SK-N-SH treated with all-trans-retinoic acid at 6 μM for 48 hours (cell line): ENCODE measurements at regions not wholly inside any gene's neighbourhood (a gene's known extent, or its start where the extent isn't known, plus 50 kb on each side); places are given as distances from the start of the nearest gene placed in this dataset.

Experiments used
- ATAC-seq: fragments of 200-7000 bp; cut with Tn5 transposase; 3 replicates; pipeline ENCODE4 v1.9.1; 2020; ENCODE audit warnings: mild to moderate bottlenecking, moderate library complexity
- ARNTL ChIP-seq: fragments of 450-650 bp; formaldehyde crosslinking; IDR thresholded peaks from 2 replicates; pipeline ENCODE4 v1.5.0; 2020; ENCODE audit warnings: low read depth, mild to moderate bottlenecking, moderate library complexity, borderline replicate concordance
- BACH2 ChIP-seq: fragments of 250-450 bp; sonication (Bioruptor Pico); IDR thresholded peaks from 2 replicates; pipeline ENCODE4 v1.9.0; 2021; ENCODE audit warnings: mild to moderate bottlenecking, borderline replicate concordance
- CSDC2 ChIP-seq: fragments of 250-450 bp; sonication (Bioruptor Pico); IDR thresholded peaks from 2 replicates; pipeline ENCODE4 v1.5.0; 2020; ENCODE audit warnings: mild to moderate bottlenecking, moderate library complexity
- ESRRG ChIP-seq: fragments of 250-450 bp; sonication (Bioruptor Pico); IDR thresholded peaks from 2 replicates; pipeline ENCODE4 v1.6.1; 2021; ENCODE audit warnings: mild to moderate bottlenecking
- GLIS3 ChIP-seq: fragments of 250-450 bp; sonication (Bioruptor Pico); IDR thresholded peaks from 2 replicates; pipeline ENCODE4 v1.5.0; 2020; ENCODE audit warnings: mild to moderate bottlenecking, moderate library complexity
- ISL1 ChIP-seq: fragments of 250-450 bp; sonication (Bioruptor Pico); IDR thresholded peaks from 2 replicates; pipeline ENCODE4 v2.1.2; 2022; ENCODE audit warnings: mild to moderate bottlenecking, moderate library complexity
- PPARA ChIP-seq: fragments of 250-450 bp; sonication (Bioruptor Pico); IDR thresholded peaks from 2 replicates; pipeline ENCODE4 v1.5.0; 2020; ENCODE audit warnings: mild to moderate bottlenecking, borderline replicate concordance
- RARB ChIP-seq: fragments of 250-450 bp; sonication (Bioruptor Pico); IDR thresholded peaks from 2 replicates; pipeline ENCODE4 v1.8.0; 2021; ENCODE audit warnings: mild to moderate bottlenecking, moderate library complexity
- SNAI2 ChIP-seq: fragments of 250-450 bp; sonication (Bioruptor Pico); IDR thresholded peaks from 2 replicates; pipeline ENCODE4 v1.5.0; 2020; ENCODE audit warnings: mild to moderate bottlenecking, moderate library complexity
- TOX ChIP-seq: fragments of 250-450 bp; sonication (Bioruptor Pico); IDR thresholded peaks from 2 replicates; pipeline ENCODE4 v1.8.0; 2021; ENCODE audit warnings: mild to moderate bottlenecking, moderate library complexity, borderline replicate concordance
- ZC3H10 ChIP-seq: fragments of 250-450 bp; sonication (Bioruptor Pico); IDR thresholded peaks from 2 replicates; pipeline ENCODE4 v1.5.1; 2021; ENCODE audit warnings: mild to moderate bottlenecking, moderate library complexity
- ZFP3 ChIP-seq: fragments of 250-450 bp; sonication (Bioruptor Pico); IDR thresholded peaks from 2 replicates; pipeline ENCODE4 v1.5.0; 2020; ENCODE audit warnings: mild to moderate bottlenecking, moderate library complexity
- ZNF70 ChIP-seq: fragments of 450-650 bp; formaldehyde crosslinking; IDR thresholded peaks from 2 replicates; pipeline ENCODE4 v1.5.0; 2020; ENCODE audit warnings: mild to moderate bottlenecking, moderate library complexity
- ZNF8 ChIP-seq: fragments of 450-650 bp; formaldehyde crosslinking; IDR thresholded peaks from 2 replicates; pipeline ENCODE4 v1.5.0; 2020; ENCODE audit warnings: mild to moderate bottlenecking, moderate library complexity
- TF ChIP-seq, protein P1 (sequence below): fragments of 250-450 bp; sonication (Bioruptor Pico); IDR thresholded peaks from 2 replicates; pipeline ENCODE4 v1.5.1; 2021; ENCODE audit warnings: mild to moderate bottlenecking, moderate library complexity
- TF ChIP-seq, protein P2 (sequence below): fragments of 250-450 bp; sonication (Bioruptor Pico); IDR thresholded peaks from 2 replicates; pipeline ENCODE4 v1.5.1; 2020; ENCODE audit warnings: low read depth, mild to moderate bottlenecking, moderate library complexity
- TF ChIP-seq, protein P3 (sequence below): fragments of 250-450 bp; sonication (Bioruptor Pico); IDR thresholded peaks from 2 replicates; pipeline ENCODE4 v1.8.0; 2020; ENCODE audit warnings: mild to moderate bottlenecking, moderate library complexity, borderline replicate concordance
- TF ChIP-seq, protein P4 (sequence below): fragments of 250-450 bp; sonication (Bioruptor Pico); IDR thresholded peaks from 2 replicates; pipeline ENCODE4 v1.8.0; 2021; ENCODE audit warnings: low read depth, mild to moderate bottlenecking, moderate library complexity, borderline replicate concordance
- TF ChIP-seq, protein P5 (sequence below): fragments of 250-450 bp; sonication (Bioruptor Pico); IDR thresholded peaks from 2 replicates; pipeline ENCODE4 v1.5.0; 2020; ENCODE audit warnings: mild to moderate bottlenecking, moderate library complexity

DNA sequence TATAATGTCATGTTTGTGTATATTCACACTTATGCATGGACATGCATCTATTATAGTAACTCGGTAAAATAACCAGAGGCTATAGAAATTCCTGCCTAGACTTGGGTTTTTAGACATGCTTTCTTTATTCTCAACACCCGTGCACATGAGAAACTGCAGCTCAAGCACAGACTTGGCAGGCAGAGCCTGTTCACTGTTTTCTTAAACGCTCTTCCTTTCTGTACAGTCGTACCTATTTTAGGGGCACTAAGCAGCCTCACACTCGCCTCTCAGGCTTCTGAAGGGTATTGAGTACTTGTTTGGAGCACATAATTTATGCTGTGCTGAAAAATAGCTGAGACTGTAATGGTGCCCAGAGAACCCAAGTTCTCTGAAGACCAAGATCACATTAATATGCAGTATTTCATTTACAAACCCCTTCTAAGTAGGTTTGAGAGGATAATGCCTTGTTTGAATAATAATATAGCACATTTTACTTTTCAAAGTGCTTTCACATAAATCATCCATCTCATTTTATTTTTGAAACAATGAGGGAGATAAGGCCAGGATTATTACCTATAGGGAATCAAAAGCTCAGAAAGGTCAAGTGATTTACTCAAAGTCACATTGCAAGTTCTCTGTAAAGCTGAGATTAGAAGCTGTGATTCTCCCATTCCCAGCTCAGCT lies 429.9 kb downstream of the SPRY2 start:
- no peak for ATAC-seq
- no peak for TF ChIP-seq ESRRG

DNA sequence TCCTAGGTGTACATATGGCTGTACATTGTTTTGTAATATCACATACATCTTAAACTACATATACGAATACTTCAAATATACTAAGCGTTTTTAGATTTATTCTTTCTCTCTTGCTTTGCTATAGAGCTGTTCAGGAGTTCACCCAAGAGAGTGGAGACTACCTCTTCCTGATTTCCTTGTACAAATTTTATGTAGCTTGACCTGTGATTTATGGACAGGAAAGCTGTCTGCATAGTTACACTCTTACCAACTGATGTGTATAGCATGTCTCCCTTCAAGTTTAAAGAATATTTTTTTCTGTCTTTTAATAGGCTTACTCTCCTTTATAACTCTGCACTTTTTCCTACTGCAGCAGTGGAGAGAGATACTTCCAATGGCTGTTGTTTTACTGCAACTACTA lies 428.7 kb downstream of the NDFIP2 start:
- TF ChIP-seq ZFP3 (CRISPR knock-in tag) = no peak
- TF ChIP-seq, protein P1, sequence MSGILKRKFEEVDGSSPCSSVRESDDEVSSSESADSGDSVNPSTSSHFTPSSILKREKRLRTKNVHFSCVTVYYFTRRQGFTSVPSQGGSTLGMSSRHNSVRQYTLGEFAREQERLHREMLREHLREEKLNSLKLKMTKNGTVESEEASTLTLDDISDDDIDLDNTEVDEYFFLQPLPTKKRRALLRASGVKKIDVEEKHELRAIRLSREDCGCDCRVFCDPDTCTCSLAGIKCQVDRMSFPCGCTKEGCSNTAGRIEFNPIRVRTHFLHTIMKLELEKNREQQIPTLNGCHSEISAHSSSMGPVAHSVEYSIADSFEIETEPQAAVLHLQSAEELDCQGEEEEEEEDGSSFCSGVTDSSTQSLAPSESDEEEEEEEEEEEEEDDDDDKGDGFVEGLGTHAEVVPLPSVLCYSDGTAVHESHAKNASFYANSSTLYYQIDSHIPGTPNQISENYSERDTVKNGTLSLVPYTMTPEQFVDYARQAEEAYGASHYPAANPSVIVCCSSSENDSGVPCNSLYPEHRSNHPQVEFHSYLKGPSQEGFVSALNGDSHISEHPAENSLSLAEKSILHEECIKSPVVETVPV (CRISPR knock-in tag) = no peak
- no peak for TF ChIP-seq ZC3H10 (CRISPR knock-in tag)
- TF ChIP-seq, protein P2, sequence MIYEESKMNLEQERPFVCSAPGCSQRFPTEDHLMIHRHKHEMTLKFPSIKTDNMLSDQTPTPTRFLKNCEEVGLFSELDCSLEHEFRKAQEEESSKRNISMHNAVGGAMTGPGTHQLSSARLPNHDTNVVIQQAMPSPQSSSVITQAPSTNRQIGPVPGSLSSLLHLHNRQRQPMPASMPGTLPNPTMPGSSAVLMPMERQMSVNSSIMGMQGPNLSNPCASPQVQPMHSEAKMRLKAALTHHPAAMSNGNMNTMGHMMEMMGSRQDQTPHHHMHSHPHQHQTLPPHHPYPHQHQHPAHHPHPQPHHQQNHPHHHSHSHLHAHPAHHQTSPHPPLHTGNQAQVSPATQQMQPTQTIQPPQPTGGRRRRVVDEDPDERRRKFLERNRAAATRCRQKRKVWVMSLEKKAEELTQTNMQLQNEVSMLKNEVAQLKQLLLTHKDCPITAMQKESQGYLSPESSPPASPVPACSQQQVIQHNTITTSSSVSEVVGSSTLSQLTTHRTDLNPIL (CRISPR knock-in tag) = no peak
- TF ChIP-seq CSDC2 (CRISPR knock-in tag) = no peak
- TF ChIP-seq, protein P3, sequence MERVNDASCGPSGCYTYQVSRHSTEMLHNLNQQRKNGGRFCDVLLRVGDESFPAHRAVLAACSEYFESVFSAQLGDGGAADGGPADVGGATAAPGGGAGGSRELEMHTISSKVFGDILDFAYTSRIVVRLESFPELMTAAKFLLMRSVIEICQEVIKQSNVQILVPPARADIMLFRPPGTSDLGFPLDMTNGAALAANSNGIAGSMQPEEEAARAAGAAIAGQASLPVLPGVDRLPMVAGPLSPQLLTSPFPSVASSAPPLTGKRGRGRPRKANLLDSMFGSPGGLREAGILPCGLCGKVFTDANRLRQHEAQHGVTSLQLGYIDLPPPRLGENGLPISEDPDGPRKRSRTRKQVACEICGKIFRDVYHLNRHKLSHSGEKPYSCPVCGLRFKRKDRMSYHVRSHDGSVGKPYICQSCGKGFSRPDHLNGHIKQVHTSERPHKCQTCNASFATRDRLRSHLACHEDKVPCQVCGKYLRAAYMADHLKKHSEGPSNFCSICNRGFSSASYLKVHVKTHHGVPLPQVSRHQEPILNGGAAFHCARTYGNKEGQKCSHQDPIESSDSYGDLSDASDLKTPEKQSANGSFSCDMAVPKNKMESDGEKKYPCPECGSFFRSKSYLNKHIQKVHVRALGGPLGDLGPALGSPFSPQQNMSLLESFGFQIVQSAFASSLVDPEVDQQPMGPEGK = no peak
- no peak for TF ChIP-seq ARNTL (CRISPR knock-in tag)
- no peak for TF ChIP-seq ESRRG
- TF ChIP-seq, protein P4, sequence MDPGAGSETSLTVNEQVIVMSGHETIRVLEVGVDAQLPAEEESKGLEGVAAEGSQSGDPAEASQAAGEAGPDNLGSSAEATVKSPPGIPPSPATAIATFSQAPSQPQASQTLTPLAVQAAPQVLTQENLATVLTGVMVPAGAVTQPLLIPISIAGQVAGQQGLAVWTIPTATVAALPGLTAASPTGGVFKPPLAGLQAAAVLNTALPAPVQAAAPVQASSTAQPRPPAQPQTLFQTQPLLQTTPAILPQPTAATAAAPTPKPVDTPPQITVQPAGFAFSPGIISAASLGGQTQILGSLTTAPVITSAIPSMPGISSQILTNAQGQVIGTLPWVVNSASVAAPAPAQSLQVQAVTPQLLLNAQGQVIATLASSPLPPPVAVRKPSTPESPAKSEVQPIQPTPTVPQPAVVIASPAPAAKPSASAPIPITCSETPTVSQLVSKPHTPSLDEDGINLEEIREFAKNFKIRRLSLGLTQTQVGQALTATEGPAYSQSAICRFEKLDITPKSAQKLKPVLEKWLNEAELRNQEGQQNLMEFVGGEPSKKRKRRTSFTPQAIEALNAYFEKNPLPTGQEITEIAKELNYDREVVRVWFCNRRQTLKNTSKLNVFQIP (CRISPR knock-in tag) = no peak
- TF ChIP-seq PPARA (CRISPR knock-in tag) = no peak
- TF ChIP-seq RARB (CRISPR knock-in tag) = no peak
- TF ChIP-seq TOX = no peak
- TF ChIP-seq, protein P5, sequence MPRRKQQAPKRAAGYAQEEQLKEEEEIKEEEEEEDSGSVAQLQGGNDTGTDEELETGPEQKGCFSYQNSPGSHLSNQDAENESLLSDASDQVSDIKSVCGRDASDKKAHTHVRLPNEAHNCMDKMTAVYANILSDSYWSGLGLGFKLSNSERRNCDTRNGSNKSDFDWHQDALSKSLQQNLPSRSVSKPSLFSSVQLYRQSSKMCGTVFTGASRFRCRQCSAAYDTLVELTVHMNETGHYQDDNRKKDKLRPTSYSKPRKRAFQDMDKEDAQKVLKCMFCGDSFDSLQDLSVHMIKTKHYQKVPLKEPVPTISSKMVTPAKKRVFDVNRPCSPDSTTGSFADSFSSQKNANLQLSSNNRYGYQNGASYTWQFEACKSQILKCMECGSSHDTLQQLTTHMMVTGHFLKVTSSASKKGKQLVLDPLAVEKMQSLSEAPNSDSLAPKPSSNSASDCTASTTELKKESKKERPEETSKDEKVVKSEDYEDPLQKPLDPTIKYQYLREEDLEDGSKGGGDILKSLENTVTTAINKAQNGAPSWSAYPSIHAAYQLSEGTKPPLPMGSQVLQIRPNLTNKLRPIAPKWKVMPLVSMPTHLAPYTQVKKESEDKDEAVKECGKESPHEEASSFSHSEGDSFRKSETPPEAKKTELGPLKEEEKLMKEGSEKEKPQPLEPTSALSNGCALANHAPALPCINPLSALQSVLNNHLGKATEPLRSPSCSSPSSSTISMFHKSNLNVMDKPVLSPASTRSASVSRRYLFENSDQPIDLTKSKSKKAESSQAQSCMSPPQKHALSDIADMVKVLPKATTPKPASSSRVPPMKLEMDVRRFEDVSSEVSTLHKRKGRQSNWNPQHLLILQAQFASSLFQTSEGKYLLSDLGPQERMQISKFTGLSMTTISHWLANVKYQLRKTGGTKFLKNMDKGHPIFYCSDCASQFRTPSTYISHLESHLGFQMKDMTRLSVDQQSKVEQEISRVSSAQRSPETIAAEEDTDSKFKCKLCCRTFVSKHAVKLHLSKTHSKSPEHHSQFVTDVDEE (CRISPR knock-in tag) = no peak
- no peak for TF ChIP-seq ISL1 (CRISPR knock-in tag)
- no peak for TF ChIP-seq GLIS3 (CRISPR knock-in tag)
- TF ChIP-seq ZNF8 (CRISPR knock-in tag) = no peak
- no peak for TF ChIP-seq SNAI2 (CRISPR knock-in tag)
- TF ChIP-seq, all 23 proteins: peak for 0
- ATAC-seq = no peak

DNA sequence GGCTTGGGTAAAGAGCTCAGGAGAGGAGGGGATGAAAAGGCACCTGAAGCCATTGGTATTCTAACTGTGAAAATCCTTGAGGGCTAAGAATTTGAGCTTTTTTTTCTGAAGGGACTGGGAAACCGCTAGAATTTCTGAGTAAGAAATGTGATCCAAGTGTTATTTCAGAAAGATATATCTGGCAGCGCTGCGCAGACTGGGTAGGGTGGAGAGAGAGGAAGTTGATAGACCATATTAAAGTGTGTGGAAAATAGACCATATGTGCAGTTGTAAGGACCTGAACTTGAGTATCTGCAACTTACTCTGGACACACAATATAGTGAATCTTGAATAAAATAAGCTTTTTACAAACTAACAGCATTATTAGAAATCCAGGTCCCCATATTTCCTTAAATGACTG lies 427.4 kb downstream of the NDFIP2 start:
- no peak for ATAC-seq
- TF ChIP-seq, protein P5 (CRISPR knock-in tag) = no peak
- TF ChIP-seq ISL1 (CRISPR knock-in tag) (no peak), GLIS3 (CRISPR knock-in tag) (no peak), ESRRG (no peak), ZC3H10 (CRISPR knock-in tag) (no peak), ZNF70 (CRISPR knock-in tag) (no peak), SNAI2 (CRISPR knock-in tag) (no peak), BACH2 (no peak), ZNF8 (CRISPR knock-in tag) (no peak), ZFP3 (CRISPR knock-in tag) (no peak), PPARA (CRISPR knock-in tag) (no peak)
- TF ChIP-seq, protein P1 (CRISPR knock-in tag) = no peak
- TF ChIP-seq, protein P4 (CRISPR knock-in tag) = no peak
- TF ChIP-seq, protein P2 (CRISPR knock-in tag) = no peak
